Globus pallidus (tissue), 1 donor: ENCODE measurements at regions not wholly inside any gene's neighbourhood (a gene's known extent, or its start where the extent isn't known, plus 50 kb on each side); places are given as distances from the start of the nearest gene placed in this dataset.
A peak's percentile ranks its signal among the peaks of the same experiment; 100 is the strongest.
"Not testable (repeated sequence)": the region's sequence is repeated elsewhere in the genome, so short reads cannot be mapped to it uniquely, and the experiment has no call there.

Experiments used
- DNase-seq: peaks from one replicate; pipeline ENCODE4 v3.0.0-alpha.2; 2015; ENCODE audit warnings: low spot score

GRCh38 chr20:24836661-24837299, 112.3 kb upstream of the CST7 start:
- DNase-seq = no peak

GRCh38 chr20:24837781-24838450, 111.2 kb upstream of the CST7 start:
- no peak for DNase-seq

GRCh38 chr20:24838546-24839535, 110.2 kb upstream of the CST7 start:
- no peak for DNase-seq

GRCh38 chr20:24840121-24840713, 108.9 kb upstream of the CST7 start:
- DNase-seq = no peak

- DNase-seq = no peak
Observed at GRCh38 chr20:24842274-24842917, 106.7 kb upstream of the CST7 start.

- DNase-seq = peak; percentile 16
Observed at GRCh38 chr20:24842918-24843715, 106.0 kb upstream of the CST7 start.

GRCh38 chr20:24850176-24850575, 98.9 kb upstream of the CST7 start:
- no peak for DNase-seq

- DNase-seq = no peak
Observed at GRCh38 chr20:24851346-24852019, 97.6 kb upstream of the CST7 start.

GRCh38 chr20:24853916-24854315, 95.2 kb upstream of the CST7 start:
- DNase-seq = no peak

- DNase-seq = no peak
Observed at GRCh38 chr20:24855848-24856247, 93.2 kb upstream of the CST7 start.

GRCh38 chr20:24858500-24858899, 90.6 kb upstream of the CST7 start:
- not testable (repeated sequence) for DNase-seq

- no peak for DNase-seq
Observed at GRCh38 chr20:24859539-24859938, 89.5 kb upstream of the CST7 start.

GRCh38 chr20:24862186-24862585, 86.9 kb upstream of the CST7 start:
- no peak for DNase-seq

- no peak for DNase-seq
Observed at GRCh38 chr20:24862606-24863005, 86.5 kb upstream of the CST7 start.

- no peak for DNase-seq
Observed at GRCh38 chr20:24863356-24863755, 85.7 kb upstream of the CST7 start.

GRCh38 chr20:24866008-24866407, 83.1 kb upstream of the CST7 start:
- DNase-seq = no peak

- DNase-seq = no peak
Observed at GRCh38 chr20:24866742-24867141, 82.3 kb upstream of the CST7 start.

- DNase-seq = no peak
Observed at GRCh38 chr20:24867556-24867955, 81.5 kb upstream of the CST7 start.

GRCh38 chr20:24868396-24868927, 80.6 kb upstream of the CST7 start:
- no peak for DNase-seq

- no peak for DNase-seq
Observed at GRCh38 chr20:24868959-24869358, 80.1 kb upstream of the CST7 start.
